Right cardiac atrium (tissue), 5 donors: ENCODE measurements at regions not wholly inside any gene's neighbourhood (a gene's known extent, or its start where the extent isn't known, plus 50 kb on each side); places are given as distances from the start of the nearest gene placed in this dataset.

Experiments used
- ATAC-seq, 2 donors: fragments of 200-7000 bp; cut with Tn5 transposase; one replicate each; pipeline versions ENCODE4 v1.8.0 to v1.9.1; 2020; ENCODE audit warnings: moderate library complexity in 2 of 2, mild to moderate bottlenecking in 1 of 2
- DNase-seq, 3 donors: peaks; one replicate each; pipeline ENCODE4 v3.0.0-alpha.2; 2020
- H3K27ac ChIP-seq: one replicate; pipeline ENCODE4 v1.5.1; 2013; ENCODE audit warnings: mild to moderate bottlenecking, low read length, control low read depth, moderate library complexity
- H3K27me3 ChIP-seq: one replicate; pipeline ENCODE4 v1.6.1; 2013; ENCODE audit not compliant: control insufficient read depth, insufficient read depth
- H3K4me1 ChIP-seq: one replicate; pipeline ENCODE4 v1.6.1; 2013; ENCODE audit warnings: low read length; ENCODE audit not compliant: control insufficient read depth, insufficient read depth
- H3K4me3 ChIP-seq: one replicate; pipeline ENCODE4 v1.5.1; 2013; ENCODE audit warnings: low read length, control low read depth
- H3K9me3 ChIP-seq: one replicate; pipeline ENCODE4 v1.6.1; 2013; ENCODE audit warnings: low read length; ENCODE audit not compliant: control insufficient read depth
- WGBS: extraction: QIAGEN DNeasy Blood & Tissue Kit; methylation state at CpG from one replicate; pipeline ENCODE4 v1.1.7; 2013; 5-methylcytosine and 5-hydroxymethylcytosine counted together
- intact Hi-C, 4 donors: fragments of 100-400 bp; cut with DNase I; formaldehyde crosslinking; loops; one replicate each; pipeline versions ENCODE4 v1.11.0 to v1.14.0; 2022 to 2023
- donor health status: healthy with polysubstance abuse.
- donor health status: DM: no; HTN: yes; CAD: no.
- donor health status: DM: no; HTN: no; CAD: no.
- donor health status: DM: no; HTN: yes; CAD: no; lungs with severe emphysema.
- donor health status: DM: yes; HTN: yes; CAD: no.

GRCh38 chr10:117686606-117687005 lies 144.1 kb downstream of the EMX2 start:
- DNase-seq (no peak), ATAC-seq (no peak)

DNA sequence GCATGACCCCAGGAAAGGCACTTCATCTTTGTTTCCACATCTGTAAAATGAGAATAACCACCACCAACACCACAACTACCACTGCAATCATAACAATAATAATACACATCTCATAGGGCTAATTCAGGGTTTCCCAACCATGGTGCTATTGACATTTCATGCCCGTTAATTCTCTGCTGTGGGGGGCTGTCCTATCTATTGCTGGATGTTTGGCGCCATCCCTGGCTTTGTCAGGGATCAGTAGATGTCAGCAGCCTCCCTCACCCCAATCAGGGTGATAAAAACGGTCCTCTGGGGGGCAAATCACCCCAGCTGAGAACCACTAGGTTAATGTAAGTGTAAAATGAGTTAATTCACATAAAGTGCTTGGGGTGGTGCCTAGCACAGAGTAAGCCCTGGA lies 145.8 kb downstream of the EMX2 start:
- WGBS = 41% methylated on average over 3 of the region's 3 CpGs
- no peaks in the 10 kb centered on the region for H3K27me3 ChIP-seq

More at GRCh38 chr10:117686606-117687005, 144.1 kb downstream of the EMX2 start:
- H3K27me3 ChIP-seq = no peaks in the 10 kb centered on the region
- no peak overlapping the region for H3K4me3 ChIP-seq
- intact Hi-C loops = no loop called here
- WGBS = 71% methylated on average over 4 of the region's 4 CpGs
- H3K9me3 ChIP-seq = no peaks in the 10 kb centered on the region
- H3K4me1 ChIP-seq = no peaks in the 10 kb centered on the region
- no peak overlapping the region for H3K27ac ChIP-seq

DNA sequence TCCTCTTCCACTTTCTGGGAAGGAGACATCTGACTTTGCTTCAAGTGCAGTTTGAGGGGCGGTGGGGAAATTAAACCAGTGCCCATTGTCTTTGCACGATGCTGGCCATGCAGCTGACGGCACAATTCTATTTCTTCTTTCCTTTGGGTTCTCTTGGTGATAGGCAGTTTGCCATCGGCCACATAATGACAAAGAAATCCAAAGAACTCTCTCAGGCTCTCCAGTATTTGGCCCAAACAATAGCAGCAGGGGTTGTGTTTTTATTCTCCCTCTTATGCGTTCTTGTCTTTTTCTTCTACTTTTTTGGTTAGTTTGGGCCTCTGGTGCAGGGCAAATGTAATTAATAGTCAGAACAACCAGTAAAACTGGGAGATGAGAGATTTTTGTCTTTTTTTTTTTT lies 147.0 kb downstream of the EMX2 start:
- intact Hi-C loops = no loop called here
- Histone ChIP-seq H3K27me3 (no peaks in the 10 kb centered on the region), H3K27ac (no peak overlapping the region), H3K4me3 (no peak overlapping the region), H3K4me1 (no peaks in the 10 kb centered on the region), H3K9me3 (no peaks in the 10 kb centered on the region)
- ATAC-seq (no peak), DNase-seq (no peak)
- WGBS = 42% methylated on average over 5 of the region's 5 CpGs

More for the DNA sequence above, 145.8 kb downstream of the EMX2 start:
- Histone ChIP-seq H3K4me3 (no peak overlapping the region), H3K4me1 (no peaks in the 10 kb centered on the region), H3K27ac (no peak overlapping the region), H3K9me3 (no peaks in the 10 kb centered on the region)
- ATAC-seq (no peak), DNase-seq (no peak)
- intact Hi-C loops = no loop called here

DNA sequence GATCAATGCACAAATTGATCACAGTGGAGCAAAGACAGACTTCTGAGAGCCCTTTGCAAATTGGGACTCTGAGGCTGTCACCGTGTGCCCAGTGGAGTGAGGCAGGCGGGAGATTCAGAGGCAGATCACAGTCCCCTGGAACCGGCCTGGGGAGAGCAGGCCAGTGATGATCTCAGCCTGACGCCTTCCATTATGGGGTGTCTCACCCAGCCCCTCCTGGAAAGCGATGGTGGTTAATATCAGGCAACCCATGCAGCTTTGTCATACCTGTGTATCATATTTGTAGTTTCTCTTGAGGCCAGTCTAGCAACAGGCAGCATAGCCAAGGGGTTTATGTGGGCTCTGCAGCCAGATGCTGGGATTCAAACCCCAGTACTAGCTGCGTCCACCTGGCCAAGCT lies 147.8 kb downstream of the EMX2 start:
- H3K27me3 ChIP-seq = no peaks in the 10 kb centered on the region
- H3K4me3 ChIP-seq = no peak overlapping the region
- ATAC-seq = no peak
- H3K4me1 ChIP-seq = no peaks in the 10 kb centered on the region
- intact Hi-C loops = no loop called here
- H3K27ac ChIP-seq = no peak overlapping the region
- no peak for DNase-seq
- H3K9me3 ChIP-seq = no peaks in the 10 kb centered on the region
- 59% methylated on average over 6 of the region's 6 CpGs for WGBS

DNA sequence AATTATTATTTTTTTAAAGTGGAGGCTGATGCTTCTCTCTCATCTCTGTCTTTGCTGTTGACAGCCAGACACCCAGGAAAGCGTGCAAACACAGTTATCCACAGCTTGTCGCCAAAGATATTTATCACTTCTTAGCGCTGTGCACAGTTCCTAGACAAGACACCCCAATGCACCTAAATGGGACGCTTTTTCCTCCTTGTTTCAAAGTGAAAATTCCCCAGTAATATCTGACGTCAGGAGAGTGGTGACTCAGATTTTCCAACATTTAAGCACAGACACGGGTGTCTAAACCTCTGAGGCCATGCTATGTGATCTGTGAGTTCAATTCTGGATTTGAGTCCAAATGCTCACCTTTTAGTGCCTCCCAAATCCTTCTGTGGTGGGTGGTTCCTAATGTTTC lies 151.6 kb downstream of the EMX2 start:
- no peak for ATAC-seq
- Histone ChIP-seq H3K4me3 (no peak overlapping the region), H3K9me3 (no peaks in the 10 kb centered on the region), H3K4me1 (no peaks in the 10 kb centered on the region), H3K27me3 (no peaks in the 10 kb centered on the region), H3K27ac (no peak overlapping the region)
- no peak for DNase-seq
- intact Hi-C loops = no loop called here
- 53% methylated on average over 6 of the region's 6 CpGs for WGBS

DNA sequence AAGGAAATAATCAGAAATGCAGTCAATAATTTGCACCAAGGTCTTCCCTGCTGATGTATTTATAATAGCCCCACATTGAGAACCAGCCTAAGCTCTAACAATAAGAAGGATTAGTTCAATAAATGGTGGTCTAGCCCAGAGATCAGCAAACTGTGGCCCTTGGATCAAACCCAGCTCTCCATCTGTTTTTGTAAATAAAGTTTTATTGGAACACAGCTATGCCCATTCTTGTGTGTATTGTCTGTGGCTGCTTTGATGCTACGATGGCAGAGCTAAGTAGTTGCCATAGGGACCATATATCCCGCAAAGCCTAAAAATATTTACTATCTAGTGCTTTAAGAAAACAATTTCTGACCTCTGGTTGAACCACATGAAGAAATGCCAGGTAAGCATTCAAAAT lies 154.9 kb downstream of the EMX2 start:
- WGBS = 90% methylated on average over 2 of the region's 2 CpGs
- no peaks in the 10 kb centered on the region for H3K27me3 ChIP-seq
- H3K4me1 ChIP-seq = no peaks in the 10 kb centered on the region
- H3K9me3 ChIP-seq = no peaks in the 10 kb centered on the region
- no peak overlapping the region for H3K4me3 ChIP-seq
- ATAC-seq = no peak
- intact Hi-C loops = no loop called here
- DNase-seq = no peak
- no peak overlapping the region for H3K27ac ChIP-seq

DNA sequence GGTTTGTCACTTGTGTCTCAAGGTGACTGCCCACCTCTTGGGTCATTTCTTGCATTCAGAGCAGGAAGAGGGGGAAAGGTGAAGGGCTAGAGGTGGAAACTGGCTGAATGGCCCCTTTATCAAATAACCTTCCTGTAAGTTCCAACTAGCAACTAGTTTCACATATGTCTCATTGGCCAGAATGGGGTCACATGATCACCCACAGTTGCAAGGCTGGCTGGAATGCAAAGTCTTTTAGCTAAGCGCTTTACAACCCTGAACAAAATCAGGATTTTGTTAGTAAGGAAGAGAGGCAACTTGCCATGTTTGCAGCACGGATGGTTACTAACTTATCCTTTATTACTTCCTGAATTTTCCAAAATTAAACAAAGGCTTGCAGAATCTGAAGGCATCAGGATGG lies 156.3 kb downstream of the EMX2 start:
- H3K27ac ChIP-seq = no peak overlapping the region
- ATAC-seq (no peak), DNase-seq (no peak)
- intact Hi-C loops = no loop called here
- no peaks in the 10 kb centered on the region for H3K27me3 ChIP-seq
- H3K9me3 ChIP-seq = no peaks in the 10 kb centered on the region
- WGBS = 71% methylated on average over 2 of the region's 2 CpGs
- no peak overlapping the region for H3K4me3 ChIP-seq
- H3K4me1 ChIP-seq = no peaks in the 10 kb centered on the region

GRCh38 chr10:117699436-117700075 lies 157.0 kb downstream of the EMX2 start:
- 69% methylated on average over 7 of the region's 7 CpGs for WGBS
- H3K27ac ChIP-seq = no peak overlapping the region
- no peaks in the 10 kb centered on the region for H3K27me3 ChIP-seq
- H3K4me1 ChIP-seq = no peaks in the 10 kb centered on the region
- intact Hi-C loops = no loop called here
- ATAC-seq (peak; percentile 29 to 59), DNase-seq (no peak)
- no peaks in the 10 kb centered on the region for H3K9me3 ChIP-seq
- no peak overlapping the region for H3K4me3 ChIP-seq

- no peak for ATAC-seq
- H3K27ac ChIP-seq = no peak overlapping the region
Observed at GRCh38 chr10:117710181-117710798, 167.7 kb downstream of the EMX2 start.

DNA sequence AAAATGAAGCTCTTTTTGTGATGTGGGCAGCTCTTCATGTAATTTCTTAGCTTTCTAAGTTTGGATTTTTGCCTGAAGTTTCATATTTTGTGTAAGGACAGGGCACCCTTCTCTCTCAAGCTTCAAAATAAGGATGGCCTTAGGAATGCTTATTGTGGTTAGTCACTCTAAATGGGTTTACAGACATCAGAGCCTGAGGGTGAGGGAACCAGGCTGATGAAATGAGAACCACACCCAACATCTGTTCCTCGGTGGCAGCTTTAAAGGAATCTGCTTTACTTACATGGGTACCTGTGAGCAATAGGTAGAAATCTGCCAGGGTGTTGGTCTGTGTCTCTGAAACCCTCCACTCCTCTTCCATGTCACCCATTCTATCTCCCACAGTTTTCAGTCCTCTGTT lies 174.3 kb downstream of the EMX2 start:
- DNase-seq (no peak), ATAC-seq (no peak)
- H3K27me3 ChIP-seq = no peaks in the 10 kb centered on the region
- intact Hi-C loops = no loop called here
- no peaks in the 10 kb centered on the region for H3K4me1 ChIP-seq
- peaks cover 2% of the 10 kb centered on the region for H3K9me3 ChIP-seq
- 76% methylated on average over 1 of the region's 1 CpG for WGBS
- no peak overlapping the region for H3K27ac ChIP-seq
- no peak overlapping the region for H3K4me3 ChIP-seq

More at GRCh38 chr10:117710181-117710798, 167.7 kb downstream of the EMX2 start:
- WGBS = 74% methylated on average over 8 of the region's 8 CpGs
- no peaks in the 10 kb centered on the region for H3K9me3 ChIP-seq
- intact Hi-C loops = no loop called here
- no peaks in the 10 kb centered on the region for H3K4me1 ChIP-seq
- DNase-seq = no peak
- H3K27me3 ChIP-seq = no peaks in the 10 kb centered on the region
- H3K4me3 ChIP-seq = no peak overlapping the region

- Histone ChIP-seq H3K27me3 (no peaks in the 10 kb centered on the region), H3K9me3 (peaks cover 2% of the 10 kb centered on the region), H3K4me3 (no peak overlapping the region), H3K4me1 (no peaks in the 10 kb centered on the region), H3K27ac (no peak overlapping the region)
- ATAC-seq (no peak), DNase-seq (no peak)
- intact Hi-C loops = no loop called here
- 70% methylated on average over 9 of the region's 9 CpGs for WGBS
Observed at GRCh38 chr10:117718986-117719920, 176.7 kb downstream of the EMX2 start.
